Pancreas (tissue), 10 donors: ENCODE measurements at regions not wholly inside any gene's neighbourhood (a gene's known extent, or its start where the extent isn't known, plus 50 kb on each side); places are given as distances from the start of the nearest gene placed in this dataset.

Experiments
- ATAC-seq, 4 donors: fragments of 200-7000 bp; cut with Tn5 transposase; one replicate each; pipeline versions ENCODE4 v1.8.0 to v1.9.1; 2020; ENCODE audit warnings: mild to moderate bottlenecking in 4 of 4, moderate library complexity in 4 of 4
- DNase-seq, 6 donors: peaks; one replicate each; pipeline ENCODE4 v3.0.0-alpha.2; 2020
- FAIRE-seq: peaks from 2 replicates; lab custom pipeline; 2012; peaks lifted over from hg19 to GRCh38; lab: Jason Lieb, UNC
- H3K27ac ChIP-seq, 4 donors: fragments of 200-600 bp; sonication (generic); 1 replicate in 3 of 4; 2 replicates in 1 of 4; pipeline versions ENCODE4 v1.5.0 to v1.8.0; 2020
- H3K27me3 ChIP-seq, 4 donors: fragments of 200-600 bp; one replicate each; pipeline ENCODE4 v1.8.0; 2021
- H3K36me3 ChIP-seq, 3 donors: fragments of 200-600 bp; sonication (generic) in 1 of 3; one replicate each; pipeline versions ENCODE4 v1.5.0 to v1.8.0; 2020 to 2021
- H3K4me1 ChIP-seq, 3 donors: fragments of 200-600 bp; one replicate each; pipeline ENCODE4 v1.8.0; 2021
- H3K4me3 ChIP-seq, 4 donors: fragments of 200-600 bp; sonication (generic) in 2 of 4; one replicate each; pipeline versions ENCODE4 v1.5.0 to v1.8.0; 2020 to 2021
- H3K9me3 ChIP-seq, 4 donors: fragments of 200-600 bp; one replicate each; pipeline ENCODE4 v1.8.0; 2021
- WGBS, 2 donors: extraction: QIAGEN DNeasy Blood & Tissue Kit; methylation state at CpG; one replicate each; pipeline ENCODE4 v1.1.7; 2013; 5-methylcytosine and 5-hydroxymethylcytosine counted together
- intact Hi-C, 3 donors: fragments of 100-400 bp; cut with DNase I; formaldehyde crosslinking; loops; one replicate each; pipeline versions ENCODE4 v1.11.1 to v1.14.2; 2022
- TF ChIP-seq, protein P1 (sequence below), 4 donors: fragments of 200-600 bp; sonication (generic) in 3 of 4; IDR thresholded peaks; one replicate each; pipeline versions ENCODE4 v1.5.0 to v1.8.0; 2021; ENCODE audit warnings: antibody characterized with exemption in 4 of 4
- donor health status: healthy with polysubstance abuse.
- donor health status: DM: no; HTN: no; CAD: no; lungs with moderate emphysema.
- donor health status: DM: no; HTN: no; CAD: no.
- donor health status: control.
- donor health status: control.
- donor health status: Bipolar disorder and iron deficiency.
- donor health status: DM: yes; HTN: yes; CAD: no.
- donor health status: DM: no; HTN: no; CAD: no.
- donor health status: DM: no; HTN: no; CAD: no.
- donor health status: DM: yes; HTN: yes; CAD: no.

DNA sequence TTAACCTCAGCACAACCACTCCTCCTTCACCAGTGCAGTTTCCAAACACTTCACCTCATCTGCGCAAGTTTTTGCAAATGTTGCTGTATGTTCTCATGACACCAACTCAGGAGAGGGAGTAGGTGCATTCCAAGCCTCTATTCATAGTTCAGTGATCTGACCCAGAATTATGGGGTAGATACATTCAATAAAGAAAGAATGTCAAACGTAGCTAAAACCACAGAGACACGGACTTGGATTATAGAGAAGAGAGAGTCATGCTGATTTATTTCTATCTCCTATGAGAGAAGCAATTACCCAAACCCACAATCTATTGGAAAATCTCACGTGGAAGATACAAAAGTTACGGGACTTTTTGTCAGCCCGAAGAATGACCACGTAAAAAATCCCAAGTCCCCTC is 1006.0 kb upstream of the TMEM132C start:
- Histone ChIP-seq H3K4me1 (no peaks in the 10 kb centered on the region), H3K27ac (no peak overlapping the region), H3K27me3 (peaks cover 0 to under 1% (median 0%) of the 10 kb centered on the region in 4 donors), H3K9me3 (no peaks in the 10 kb centered on the region), H3K36me3 (no peaks in the 10 kb centered on the region), H3K4me3 (no peak overlapping the region)
- 68 to 75% methylated on average over 7 of the region's 7 CpGs for WGBS, 2 donors
- intact Hi-C loops = no loop called here
- no peak for DNase-seq
- no peak for ATAC-seq
- FAIRE-seq = no peak
- TF ChIP-seq, protein P1, sequence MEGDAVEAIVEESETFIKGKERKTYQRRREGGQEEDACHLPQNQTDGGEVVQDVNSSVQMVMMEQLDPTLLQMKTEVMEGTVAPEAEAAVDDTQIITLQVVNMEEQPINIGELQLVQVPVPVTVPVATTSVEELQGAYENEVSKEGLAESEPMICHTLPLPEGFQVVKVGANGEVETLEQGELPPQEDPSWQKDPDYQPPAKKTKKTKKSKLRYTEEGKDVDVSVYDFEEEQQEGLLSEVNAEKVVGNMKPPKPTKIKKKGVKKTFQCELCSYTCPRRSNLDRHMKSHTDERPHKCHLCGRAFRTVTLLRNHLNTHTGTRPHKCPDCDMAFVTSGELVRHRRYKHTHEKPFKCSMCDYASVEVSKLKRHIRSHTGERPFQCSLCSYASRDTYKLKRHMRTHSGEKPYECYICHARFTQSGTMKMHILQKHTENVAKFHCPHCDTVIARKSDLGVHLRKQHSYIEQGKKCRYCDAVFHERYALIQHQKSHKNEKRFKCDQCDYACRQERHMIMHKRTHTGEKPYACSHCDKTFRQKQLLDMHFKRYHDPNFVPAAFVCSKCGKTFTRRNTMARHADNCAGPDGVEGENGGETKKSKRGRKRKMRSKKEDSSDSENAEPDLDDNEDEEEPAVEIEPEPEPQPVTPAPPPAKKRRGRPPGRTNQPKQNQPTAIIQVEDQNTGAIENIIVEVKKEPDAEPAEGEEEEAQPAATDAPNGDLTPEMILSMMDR (IDR thresholded peaks at IDR 0.05) = no peak

DNA sequence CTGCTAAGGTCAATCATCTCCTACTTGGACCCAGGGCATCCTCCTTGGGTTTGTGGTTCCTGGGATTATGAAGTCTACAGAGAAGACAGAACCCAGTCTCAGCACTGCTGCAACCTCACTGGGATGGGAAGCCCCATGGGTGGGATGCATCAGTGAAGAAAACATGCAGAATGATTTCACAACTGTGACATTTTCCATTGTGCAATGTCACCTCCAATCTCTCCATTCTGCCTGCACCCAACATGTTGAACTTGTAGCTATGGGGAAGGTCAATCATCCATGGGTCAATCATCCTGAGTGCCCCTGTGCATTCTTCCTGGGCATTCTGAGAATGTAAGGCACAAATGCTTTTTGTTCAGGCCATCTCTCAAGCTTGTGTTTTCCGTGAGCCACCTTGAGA is 1004.4 kb upstream of the TMEM132C start:
- Histone ChIP-seq H3K36me3 (no peaks in the 10 kb centered on the region), H3K27me3 (peaks cover 0 to 5% (median 0%) of the 10 kb centered on the region in 4 donors), H3K4me1 (no peaks in the 10 kb centered on the region), H3K27ac (no peak overlapping the region), H3K9me3 (no peaks in the 10 kb centered on the region), H3K4me3 (no peak overlapping the region)
- 67 to 71% methylated on average over 1 of the region's 1 CpG for WGBS, 2 donors
- TF ChIP-seq, protein P1 (IDR thresholded peaks at IDR 0.05) = no peak
- no peak for DNase-seq
- no peak for ATAC-seq
- intact Hi-C loops = no loop called here
- FAIRE-seq = no peak

DNA sequence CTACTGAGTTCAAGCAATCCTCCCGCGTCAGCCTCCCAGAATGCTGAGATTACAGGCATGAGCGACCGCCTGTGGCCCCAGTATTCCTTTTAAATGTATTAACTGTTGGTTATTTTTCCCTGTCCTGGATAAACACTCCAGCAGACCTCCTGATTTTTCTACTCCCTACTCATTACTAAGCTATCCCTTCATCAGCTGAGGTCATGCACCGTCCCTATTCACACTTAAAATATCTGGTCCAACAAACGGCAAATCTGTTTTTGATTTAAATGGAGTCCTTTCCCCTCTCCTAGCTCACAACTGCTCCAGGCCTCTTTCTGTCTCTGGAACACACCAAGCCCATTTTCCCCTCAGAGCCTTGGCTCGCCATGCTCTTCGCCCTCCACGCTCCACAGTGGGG is 1003.3 kb upstream of the TMEM132C start:
- Histone ChIP-seq H3K36me3 (no peaks in the 10 kb centered on the region), H3K4me3 (no peak overlapping the region), H3K27ac (no peak overlapping the region), H3K27me3 (peaks cover 0 to 5% (median 0%) of the 10 kb centered on the region in 4 donors), H3K9me3 (no peaks in the 10 kb centered on the region), H3K4me1 (no peaks in the 10 kb centered on the region)
- FAIRE-seq = no peak
- no peak for ATAC-seq
- 87 to 92% methylated on average over 9 of the region's 9 CpGs for WGBS, 2 donors
- intact Hi-C loops = no loop called here
- DNase-seq = no peak
- TF ChIP-seq, protein P1 (IDR thresholded peaks at IDR 0.05) = no peak

DNA sequence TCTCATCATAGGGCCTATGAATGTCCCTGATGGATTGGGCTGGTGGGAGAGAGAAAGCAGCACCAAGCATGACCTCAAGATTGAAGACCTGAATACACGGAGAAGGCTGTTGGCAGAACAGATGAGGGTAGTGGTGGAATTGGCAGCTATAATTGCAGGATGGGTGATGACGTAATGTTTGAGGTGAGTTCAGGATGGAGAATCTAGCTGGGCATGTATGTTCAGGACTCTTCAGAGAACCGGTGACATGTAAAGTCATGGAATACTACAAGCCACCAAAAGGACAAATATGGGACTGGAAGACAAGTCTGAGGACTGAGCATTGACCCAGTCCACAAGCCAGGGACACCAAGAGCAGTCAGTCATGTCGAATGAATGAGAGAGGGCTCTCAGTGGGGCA is 999.8 kb upstream of the TMEM132C start:
- 67 to 76% methylated on average over 4 of the region's 4 CpGs for WGBS, 2 donors
- Histone ChIP-seq H3K4me1 (no peaks in the 10 kb centered on the region), H3K27me3 (peaks cover 0 to 5% (median 0%) of the 10 kb centered on the region in 4 donors), H3K36me3 (no peaks in the 10 kb centered on the region), H3K9me3 (no peaks in the 10 kb centered on the region), H3K27ac (no peak overlapping the region), H3K4me3 (no peak overlapping the region)
- ATAC-seq (no peak), FAIRE-seq (no peak), DNase-seq (no peak)
- TF ChIP-seq, protein P1 (IDR thresholded peaks at IDR 0.05) = no peak
- intact Hi-C loops = no loop called here

DNA sequence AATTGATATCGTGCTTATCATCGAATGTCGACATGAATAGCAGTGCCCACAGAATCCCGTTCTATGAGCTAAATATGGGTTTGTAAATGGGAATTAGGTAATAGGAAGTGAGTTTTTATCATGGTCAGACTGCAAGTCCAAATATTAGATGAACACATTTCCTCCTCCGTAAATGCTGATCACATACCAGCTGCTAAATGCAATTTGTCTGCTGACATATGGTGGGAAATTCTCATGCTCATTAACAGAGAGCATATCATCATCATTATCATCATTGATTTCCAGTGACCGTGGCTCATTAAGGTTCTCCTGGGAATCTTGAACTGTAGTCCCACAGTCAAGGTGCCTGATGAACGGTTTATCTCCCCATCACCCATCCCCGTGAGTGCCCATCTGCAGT is 998.8 kb upstream of the TMEM132C start:
- FAIRE-seq (no peak), ATAC-seq (no peak), DNase-seq (no peak)
- H3K27me3 ChIP-seq = peaks cover 0 to 5% (median 0%) of the 10 kb centered on the region in 4 donors
- intact Hi-C loops = no loop called here
- no peaks in the 10 kb centered on the region for H3K36me3 ChIP-seq
- no peak overlapping the region for H3K27ac ChIP-seq
- WGBS, 2 donors = 44 to 56% methylated on average over 8 of the region's 8 CpGs
- no peak overlapping the region for H3K4me3 ChIP-seq
- TF ChIP-seq, protein P1 (IDR thresholded peaks at IDR 0.05) = no peak
- no peaks in the 10 kb centered on the region for H3K9me3 ChIP-seq
- H3K4me1 ChIP-seq = no peaks in the 10 kb centered on the region
